CD4-positive, alpha-beta T cell treated with Interleukin-6 at 100 ng/mL for 8 hours (primary cell): ENCODE measurements at regions not wholly inside any gene's neighbourhood (a gene's known extent, or its start where the extent isn't known, plus 50 kb on each side); places are given as distances from the start of the nearest gene placed in this dataset.
"Not testable (repeated sequence)": the region's sequence is repeated elsewhere in the genome, so short reads cannot be mapped to it uniquely, and the experiment has no call there.

ENCODE experiments used
- DNase-seq: peaks from one replicate; pipeline ENCODE4 v3.0.0-alpha.2; 2020; ENCODE audit warnings: mixed read lengths, low spot score

DNA sequence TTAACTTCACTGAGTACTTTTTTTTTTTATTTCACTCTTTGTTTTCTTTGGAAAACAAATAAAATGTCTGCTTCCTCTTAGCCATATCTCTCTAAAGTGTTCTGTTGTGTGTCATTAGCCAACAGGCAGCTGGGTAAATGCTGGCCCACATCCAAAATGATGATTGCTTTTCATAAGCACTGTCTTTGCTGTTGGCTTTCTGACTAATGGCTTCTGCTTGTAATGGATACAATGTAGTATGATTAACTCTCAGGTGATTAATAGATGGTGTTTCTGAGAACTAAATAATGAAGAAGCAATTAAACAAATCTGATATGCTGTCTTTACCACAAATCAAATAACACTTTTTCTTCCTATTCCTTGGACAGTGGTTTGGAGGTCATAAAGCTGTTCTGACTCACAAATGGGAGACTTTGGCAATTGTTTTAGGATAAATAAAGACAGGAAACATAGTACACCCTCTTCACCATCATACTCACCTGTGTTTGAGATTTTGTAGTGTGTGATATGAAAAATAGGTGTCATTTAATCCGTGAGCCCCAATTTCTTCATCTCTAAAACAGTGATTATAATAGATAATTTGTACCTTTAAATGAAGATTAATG is 888.4 kb downstream of the TSN start:
- DNase-seq, result no peak

DNA sequence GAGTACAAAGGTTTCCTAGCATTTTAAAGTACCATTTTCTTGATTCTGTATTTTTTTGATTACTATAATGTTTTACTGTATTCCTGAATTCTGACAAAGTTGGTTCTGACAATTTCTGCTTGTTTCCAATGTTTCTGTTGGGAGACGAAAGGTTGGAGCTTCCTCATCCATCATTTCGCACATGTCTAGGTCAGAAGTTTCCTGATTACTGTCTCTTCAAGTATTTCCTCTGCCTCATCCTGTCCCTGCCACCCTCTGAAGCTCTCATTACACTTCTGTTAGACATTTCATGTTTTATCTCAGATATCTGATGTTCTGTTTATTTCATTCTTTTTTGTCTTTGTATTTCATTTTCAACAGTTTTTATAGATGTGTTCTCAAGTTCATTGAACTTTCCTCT is 895.8 kb downstream of the TSN start:
- DNase-seq, result no peak

DNA sequence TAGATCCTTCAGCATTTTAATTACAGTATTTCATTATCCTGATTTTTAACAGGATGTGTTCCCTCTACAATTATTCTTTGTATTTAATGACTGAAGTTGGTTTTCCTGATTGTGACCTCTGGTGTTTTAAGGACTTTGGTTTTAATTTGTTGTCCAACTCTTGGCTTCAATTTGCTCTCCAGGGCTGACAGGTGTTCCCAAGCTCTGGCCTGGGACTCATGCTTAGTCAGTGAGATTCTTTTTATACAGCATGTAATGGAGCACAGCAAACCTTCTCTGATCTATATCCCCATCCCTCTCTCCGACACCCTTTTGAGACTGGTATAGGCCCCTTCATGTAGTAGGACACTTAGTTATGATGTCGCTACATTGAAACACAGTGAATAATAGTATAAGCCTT is 896.3 kb downstream of the TSN start:
- no peak for DNase-seq

DNA sequence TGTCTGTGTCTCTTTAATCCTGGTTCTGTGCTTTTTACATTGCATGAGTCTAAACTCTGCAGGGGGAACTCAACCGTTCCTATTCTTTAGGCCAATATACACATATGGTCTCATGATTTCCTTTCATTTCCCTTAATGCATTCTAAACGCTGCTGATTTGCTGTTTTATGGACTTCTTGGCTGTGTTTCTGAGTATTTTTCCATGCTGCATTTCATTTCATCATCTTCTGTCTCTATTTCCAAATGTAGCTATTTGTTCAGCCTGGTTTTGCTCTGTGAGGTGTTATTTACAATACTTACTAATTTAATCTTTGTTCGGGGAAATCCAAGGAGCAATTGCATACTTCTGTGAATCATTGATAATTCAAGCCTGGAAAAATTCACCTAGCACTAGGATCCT is 897.2 kb downstream of the TSN start:
- DNase-seq, result no peak

DNA sequence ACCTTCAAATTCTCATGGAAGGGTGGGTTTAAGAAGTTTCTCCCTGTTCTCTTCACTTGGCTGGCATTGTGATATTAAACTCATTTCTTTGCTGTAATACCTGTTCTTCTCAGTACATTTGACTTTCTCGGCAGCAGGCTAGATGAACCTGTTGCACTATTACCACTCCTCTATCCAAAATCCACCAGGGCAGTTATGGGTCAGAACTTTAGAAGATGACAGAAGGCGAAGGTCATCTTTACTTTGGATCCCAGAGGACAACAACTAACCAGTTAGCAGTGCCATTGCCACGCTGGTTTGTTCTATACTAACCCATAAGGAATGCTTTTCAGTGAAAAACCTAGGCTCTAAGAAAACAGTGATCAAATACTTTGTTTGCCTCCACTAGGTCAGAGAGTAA is 901.0 kb downstream of the TSN start:
- DNase-seq, result no peak

DNA sequence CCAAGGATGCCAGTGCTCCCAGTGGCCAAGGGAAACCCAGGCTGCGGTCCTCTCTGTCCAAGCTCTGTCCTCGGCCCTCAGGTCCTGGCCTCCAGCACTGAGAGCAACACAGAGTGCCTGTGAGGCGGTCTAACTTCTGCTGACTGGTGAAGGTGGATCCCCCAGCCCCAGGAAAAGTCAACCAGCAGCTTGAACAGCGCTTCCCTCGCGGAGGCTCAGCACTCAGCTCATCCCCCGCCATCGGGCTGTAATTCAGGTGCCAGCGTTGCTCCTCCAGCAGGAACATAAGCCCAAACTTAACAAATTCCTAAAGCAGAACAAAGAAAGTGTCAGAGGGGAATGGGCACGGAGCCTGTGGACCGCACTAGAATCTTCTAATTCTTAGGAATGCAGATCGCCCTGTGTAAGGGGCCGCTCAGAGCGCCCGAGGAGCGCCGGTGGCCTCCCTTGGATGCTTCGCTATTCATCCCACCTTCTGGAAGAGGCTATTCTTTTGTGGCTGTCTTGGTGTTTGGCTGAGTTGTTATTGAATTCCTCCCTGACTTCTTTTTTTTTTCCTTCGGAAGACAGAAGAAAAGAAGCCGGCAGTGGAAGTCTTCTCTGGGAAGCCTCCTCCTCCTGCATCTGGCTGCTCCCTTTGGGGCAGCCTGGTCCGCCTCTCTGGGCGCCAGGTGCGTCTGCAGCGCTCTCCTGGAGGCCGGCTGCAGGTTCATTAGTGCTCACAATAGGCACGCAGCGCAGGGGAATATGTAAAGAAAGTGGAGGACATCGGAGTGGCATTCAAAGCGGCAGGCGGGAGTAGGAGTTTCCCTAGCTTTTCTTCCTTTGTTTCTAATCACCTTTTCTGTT is 905.6 kb downstream of the TSN start:
- DNase-seq, result no peak

DNA sequence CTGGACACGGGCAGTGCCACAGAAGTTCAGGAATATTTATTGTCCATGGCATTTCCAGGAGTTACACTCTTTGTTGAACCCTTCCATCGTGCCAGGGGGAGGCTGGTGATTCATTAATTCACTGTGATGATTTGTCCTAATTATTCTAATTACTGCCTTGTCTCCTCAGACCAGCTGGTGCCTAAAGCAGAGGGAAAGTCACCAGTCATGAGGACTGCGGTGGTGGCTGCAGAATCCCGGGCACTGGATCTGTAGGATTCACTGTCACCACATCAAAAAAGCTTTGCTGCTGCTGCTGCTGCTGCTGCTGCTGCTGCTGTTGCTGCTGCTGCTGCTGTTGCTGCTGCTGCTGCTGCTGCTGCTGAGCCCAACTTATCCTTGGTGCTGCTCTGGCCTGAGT is 908.2 kb downstream of the TSN start:
- no peak for DNase-seq

DNA sequence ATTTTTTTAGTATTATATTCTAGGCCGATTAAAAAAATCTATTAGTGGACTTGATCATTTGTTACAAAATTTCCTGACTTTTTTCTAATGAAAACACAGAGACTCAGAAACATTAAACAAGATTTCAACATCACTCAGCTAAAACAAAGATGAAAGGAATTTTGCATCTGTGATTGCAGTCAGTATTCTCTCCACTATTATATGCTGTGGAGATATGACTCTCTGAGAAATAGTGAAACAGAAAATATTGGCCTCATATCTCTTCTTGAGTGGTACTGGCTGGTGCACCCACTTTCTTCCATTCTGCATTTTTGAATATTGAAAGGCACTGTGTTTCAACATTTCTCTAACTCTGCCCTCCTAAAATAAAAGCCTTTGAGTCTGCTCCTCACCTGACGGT is 914.2 kb downstream of the TSN start:
- no peak for DNase-seq

DNA sequence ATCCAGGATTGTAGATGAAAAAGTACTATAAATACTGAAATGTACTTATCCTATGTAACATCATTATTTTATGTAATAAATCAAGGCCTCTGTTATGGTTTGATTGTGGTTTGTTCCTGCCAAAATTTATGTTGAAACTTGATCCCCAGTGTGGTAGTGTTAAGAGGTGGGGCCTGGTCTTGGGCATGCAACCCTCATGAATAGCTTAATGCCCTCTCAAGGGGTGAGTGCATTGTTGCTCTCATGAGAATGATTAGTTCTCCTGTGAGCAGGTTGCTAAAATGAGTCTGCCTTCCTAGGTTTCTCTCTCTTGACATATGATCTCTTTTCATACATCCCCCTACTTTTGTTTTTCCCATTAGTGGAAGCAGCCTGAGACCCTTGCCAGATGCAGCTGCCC is 915.4 kb downstream of the TSN start:
- DNase-seq, result no peak

DNA sequence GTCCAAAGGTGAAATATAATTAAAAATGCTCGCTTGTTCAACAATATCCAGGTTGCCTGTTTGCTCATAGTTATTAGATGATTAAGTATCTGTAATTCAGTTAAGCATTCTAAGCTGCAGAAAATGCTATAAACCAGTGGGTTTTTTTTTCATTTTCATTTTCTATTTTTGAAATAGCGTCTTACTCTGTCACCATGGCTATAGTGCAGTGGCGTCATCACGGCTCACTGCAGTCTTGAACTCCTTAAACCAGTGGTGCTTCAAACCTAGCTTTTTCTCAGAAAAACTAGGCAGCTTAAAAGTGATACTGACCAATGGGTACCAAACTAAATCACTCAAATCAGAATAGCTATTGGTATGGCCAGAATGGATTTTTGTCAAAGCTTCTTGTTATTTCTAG is 925.2 kb downstream of the TSN start:
- no peak for DNase-seq

DNA sequence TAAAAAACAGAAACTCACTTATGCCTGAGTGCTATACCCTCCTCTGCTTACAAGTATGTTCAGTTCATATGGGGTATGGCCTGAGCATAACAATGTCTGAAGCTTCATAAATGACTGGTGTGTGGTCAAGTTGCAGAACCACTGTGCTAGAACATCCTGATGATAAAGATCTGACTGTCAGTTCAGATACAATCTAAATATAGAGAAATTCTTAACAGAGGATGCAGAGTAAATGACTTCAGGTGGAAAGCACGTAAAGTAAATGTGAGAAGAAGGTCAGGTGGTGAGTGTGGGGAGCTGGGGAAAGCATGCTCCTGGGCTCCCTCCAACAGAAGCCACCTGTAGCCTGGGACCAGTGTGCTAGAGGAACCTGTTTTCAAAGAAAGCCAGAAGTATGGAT is 926.2 kb downstream of the TSN start:
- no peak for DNase-seq

DNA sequence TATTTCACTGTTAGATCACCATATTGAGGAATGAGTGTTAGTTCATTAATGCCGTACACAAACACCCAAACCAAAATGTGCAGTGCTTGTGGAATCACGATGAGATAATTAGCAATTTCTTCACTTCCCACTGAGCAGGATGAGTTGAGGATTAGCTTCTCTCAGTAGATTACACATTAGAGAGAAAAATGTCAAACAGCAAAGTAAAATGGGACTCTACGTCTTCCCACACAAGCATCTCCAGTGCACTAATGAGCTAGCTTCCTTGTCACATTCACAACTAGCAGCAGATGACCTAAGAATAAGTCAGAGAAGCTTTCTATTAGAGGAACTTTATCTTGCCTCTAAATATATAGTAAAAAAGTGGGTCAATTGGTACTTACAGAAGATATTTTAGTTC is 926.9 kb downstream of the TSN start:
- DNase-seq, result no peak

DNA sequence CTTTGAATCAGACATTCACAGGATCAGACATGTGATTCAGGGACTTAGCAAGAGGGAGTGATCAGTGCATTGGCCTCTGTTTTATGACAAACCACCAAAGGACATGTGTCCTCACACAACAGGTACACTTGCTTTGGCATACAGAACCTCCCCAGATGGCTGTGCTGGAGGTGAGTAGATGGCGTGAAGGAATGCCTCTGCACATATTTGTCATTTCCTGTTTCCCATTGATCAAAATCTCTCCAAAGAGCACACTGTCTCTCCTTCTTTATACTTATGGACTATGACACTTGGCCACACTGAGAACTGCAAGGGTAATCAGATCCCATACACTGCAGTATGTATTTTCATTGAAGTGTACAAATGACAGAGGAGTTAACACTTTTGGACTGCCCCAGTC is 927.6 kb downstream of the TSN start:
- no peak for DNase-seq

DNA sequence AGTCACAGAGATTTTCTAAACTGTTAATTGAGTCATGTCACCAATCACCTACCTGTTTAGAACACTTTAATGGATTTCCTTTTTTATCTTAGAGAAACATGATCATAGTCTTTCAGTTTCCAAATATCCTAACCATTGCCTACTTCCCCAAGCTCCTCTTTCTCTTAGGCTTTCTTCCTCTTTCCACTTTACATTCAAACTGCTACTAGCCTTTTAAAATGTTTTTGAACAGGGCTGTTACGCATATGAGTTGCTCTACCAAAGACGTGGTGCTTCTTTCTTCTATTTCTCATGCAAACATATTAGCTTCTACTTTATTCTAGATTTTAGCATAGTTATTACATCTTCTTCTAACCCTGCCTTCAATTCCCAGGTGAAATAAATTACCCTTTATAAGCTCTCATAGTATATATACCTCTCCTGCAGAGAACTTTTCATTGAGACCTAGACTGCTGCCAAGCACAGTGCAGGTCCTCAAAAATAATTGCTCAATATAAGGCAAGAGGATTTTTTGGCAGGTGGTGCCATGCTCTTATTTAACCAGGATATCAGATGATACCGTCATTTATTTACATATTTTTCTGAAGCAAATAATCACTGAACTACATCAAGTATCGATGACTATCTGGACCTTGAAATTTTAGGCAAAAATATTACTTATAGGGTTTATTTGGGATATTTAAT is 937.1 kb downstream of the TSN start:
- no peak for DNase-seq

DNA sequence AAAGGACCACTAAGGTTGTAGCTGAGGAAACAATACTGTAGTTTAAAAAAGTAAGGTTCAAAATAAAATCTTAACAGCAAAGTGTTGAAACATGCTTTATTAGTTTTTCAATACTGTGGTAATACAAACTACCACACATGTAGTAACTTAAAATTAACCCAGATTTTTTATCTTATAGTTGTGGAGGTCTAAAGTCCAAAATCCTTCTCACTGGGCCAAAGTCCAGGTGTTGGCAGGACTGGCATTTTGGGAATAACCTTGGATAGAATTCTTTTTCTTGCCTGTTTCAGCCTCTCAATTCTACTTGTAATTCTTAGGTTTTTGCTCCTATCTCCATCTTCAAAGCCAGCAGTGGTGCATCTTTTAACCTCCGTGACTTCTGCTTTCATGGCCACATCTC is 942.0 kb downstream of the TSN start:
- no peak for DNase-seq

DNA sequence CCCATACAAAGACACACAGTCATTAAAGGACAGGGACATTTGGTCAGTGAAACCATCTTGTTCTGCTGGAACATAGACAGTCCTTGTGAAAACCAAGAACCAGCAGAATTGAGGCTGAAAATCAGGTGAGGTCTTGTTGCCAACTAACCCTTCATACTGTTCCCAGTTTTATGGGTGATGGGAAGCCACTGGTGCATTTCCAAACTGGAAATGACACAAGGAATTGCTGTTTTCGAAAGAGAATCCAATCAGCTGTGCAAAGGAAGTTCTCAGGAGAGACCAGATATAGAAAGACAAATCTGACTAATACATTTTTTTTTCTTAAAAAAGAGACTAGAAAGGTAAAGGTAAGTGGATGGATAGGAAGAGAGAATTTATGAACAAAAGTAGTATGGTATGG is 948.2 kb downstream of the TSN start:
- no peak for DNase-seq

DNA sequence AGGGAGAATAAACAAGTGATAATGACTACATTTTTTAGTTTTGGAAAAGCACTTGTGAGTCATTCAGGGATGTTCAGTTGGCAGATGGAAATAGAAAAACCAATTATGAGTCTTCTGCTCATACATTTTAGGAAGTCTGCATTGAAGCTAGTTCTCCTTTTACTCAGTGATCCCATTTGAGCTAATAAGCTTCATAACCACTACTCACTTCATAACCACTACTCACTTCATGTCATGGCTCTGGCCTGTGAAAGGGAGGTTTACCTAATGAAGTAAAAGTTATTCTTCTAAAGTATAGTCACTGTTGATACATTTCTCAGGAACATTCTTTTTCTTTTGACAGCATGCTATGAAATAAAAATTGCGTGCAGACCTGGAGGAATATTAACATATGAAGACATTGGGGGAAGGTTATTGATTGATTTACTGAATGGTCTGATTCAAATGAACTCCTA is 948.7 kb downstream of the TSN start:
- DNase-seq, result no peak

DNA sequence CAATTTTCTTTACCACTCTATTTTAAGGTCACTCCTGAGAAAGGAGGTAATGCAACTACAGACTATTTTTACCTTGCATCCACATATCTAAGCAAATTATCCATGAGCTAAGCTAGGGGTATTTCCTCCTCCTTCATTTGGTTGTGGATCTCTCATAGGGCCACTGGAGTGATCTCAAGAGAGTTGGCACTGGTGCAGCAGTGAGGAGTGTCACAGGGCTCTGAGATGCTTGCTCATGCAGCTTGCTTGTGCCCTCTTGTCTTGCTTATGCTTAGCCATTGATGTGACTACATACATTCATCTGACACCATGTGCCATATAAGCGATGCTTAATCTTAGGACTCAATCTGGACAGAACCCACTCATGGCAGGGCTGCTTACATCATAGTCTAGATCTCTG is 950.3 kb downstream of the TSN start:
- DNase-seq, result no peak

DNA sequence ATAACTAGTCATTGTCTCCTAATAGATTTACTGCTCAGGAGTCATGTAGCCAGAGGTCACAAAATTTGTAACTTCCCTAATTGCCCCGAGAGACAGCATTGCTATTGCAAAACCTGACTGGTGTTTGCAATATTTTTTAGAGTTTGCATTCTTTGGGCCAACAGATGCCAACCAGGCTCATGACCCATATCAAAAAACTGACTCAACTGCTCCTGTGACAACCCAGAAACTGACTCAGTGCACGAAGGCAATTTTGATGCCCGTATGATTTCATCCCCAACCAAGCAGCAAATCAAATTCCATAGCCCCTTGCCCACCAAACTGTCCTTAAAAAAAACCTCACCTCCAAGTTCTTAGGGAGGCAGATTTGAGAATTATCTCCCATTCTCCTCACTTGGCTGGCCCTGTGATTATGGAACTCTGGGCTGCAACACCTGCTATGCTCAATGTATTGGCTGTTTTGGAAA is 951.3 kb downstream of the TSN start:
- DNase-seq, result no peak

DNA sequence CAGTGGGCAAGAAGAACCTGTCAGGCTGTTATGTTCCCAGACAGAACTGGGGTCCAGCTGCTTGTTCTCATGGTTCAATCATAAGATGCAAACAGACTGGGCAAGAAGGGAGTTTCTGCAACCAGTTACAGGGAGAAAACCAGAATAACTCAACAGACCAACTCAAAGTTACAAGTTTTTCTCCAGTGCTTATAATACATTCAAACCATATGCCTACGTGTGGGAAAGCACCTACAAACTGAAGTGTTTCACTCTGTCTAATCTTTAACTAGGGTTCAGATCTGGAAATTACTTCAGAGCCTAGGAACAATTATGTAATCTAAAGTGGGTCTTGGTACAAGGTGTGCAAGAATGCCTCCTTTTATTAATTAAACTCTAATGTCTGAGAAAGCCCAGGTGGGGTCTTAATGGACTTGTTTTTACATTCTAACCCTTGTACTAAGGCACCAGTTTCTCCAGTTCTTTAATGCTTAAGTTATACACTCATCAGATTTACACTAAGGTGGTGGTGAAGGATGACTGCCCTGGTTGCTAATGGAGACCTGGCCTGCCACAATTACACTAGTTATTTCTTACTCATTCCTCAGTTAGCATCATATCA is 951.9 kb downstream of the TSN start:
- DNase-seq, result no peak

DNA sequence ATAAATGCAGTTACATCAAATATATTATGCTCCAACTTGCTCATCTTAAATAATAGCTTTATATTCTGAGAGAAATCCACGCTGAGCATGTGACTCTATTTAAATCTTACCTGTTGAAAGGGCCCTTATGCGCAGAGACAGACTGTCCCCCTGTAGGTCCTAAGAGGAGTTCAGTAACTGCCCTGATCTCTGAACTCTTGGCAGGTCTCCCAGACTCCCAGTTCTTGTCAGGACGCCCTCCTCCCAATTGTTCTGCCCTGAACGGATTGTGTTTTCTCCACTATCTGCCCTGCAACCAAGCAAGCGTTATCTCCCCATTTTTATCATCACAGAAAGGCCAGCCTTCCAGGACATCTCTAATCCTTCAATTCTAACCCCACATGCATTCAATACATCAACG is 954.6 kb downstream of the TSN start:
- no peak for DNase-seq

DNA sequence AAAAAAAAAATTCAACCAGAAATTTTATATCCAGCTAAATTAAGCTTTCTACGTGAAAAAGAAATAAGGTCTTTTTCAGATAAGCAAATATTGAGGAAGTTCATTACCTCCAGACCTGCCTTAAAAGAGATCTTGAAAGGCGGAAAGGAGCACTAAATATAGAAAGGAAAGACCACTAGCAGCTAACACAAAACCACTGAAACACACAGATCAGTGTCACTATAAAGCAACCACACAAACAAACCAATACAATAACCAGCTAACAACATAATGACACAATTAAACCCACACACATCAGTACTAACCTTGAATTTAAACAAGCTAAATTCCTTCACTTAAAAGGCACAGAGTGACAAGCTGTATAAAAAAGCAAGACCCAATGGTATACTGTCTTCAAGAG is 958.3 kb downstream of the TSN start:
- DNase-seq, result no peak

DNA sequence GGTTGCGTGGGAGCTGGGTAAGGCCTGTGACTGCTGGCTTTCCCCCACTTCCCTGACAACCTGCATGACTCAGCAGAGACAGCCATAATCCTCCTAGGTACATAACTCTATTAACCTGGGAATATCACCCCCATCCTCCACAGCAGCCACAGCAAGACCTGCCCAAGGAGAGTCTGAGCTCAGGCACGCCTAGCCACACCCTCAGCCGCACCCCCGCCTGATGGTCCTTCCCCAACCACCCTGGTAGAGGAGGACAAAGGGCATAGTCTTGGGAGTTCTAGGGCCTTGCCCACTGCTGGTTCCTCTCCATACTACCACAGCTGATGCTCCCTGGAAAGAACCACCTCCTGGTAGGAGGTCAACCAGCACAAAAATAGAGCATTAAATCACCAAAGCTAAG is 965.4 kb downstream of the TSN start:
- DNase-seq, result not testable (repeated sequence)
